Liver (tissue), 3 donors: ENCODE measurements at regions not wholly inside any gene's neighbourhood (a gene's known extent, or its start where the extent isn't known, plus 50 kb on each side); places are given as distances from the start of the nearest gene placed in this dataset.

Experiments used
- FOXA1 ChIP-seq: IDR thresholded peaks from 2 replicates; pipeline ENCODE4 v1.6.1; 2016; ENCODE audit warnings: antibody characterized with exemption
- RXRA ChIP-seq, 2 donors: IDR thresholded peaks; 2 replicates each; pipeline ENCODE4 v1.6.1; 2017 to 2018; ENCODE audit warnings: antibody characterized with exemption in 2 of 2, mild to moderate bottlenecking in 1 of 2
- TAF1 ChIP-seq: conservative IDR thresholded peaks from 2 replicates; pipeline ENCODE4 v1.6.1; 2016; ENCODE audit warnings: antibody characterized with exemption, mild to moderate bottlenecking
- YY1 ChIP-seq: IDR thresholded peaks from 2 replicates; pipeline ENCODE4 v1.6.1; 2016; ENCODE audit warnings: antibody characterized with exemption, mild to moderate bottlenecking
- TF ChIP-seq, protein P1 (sequence below): IDR thresholded peaks from 2 replicates; pipeline ENCODE4 v1.6.1; 2016; ENCODE audit warnings: antibody characterized with exemption
- TF ChIP-seq, protein P2 (sequence below): fragments of 150-350 bp; IDR thresholded peaks from 2 replicates; pipeline ENCODE4 v1.5.1; 2017; ENCODE audit warnings: improper control_type of control experiment, low read depth, low read length; ENCODE audit not compliant: missing input control
- TF ChIP-seq, protein P3 (sequence below): IDR thresholded peaks from 2 replicates; pipeline ENCODE4 v1.6.1; 2016; ENCODE audit warnings: antibody characterized with exemption, mild to moderate bottlenecking
- TF ChIP-seq, protein P4 (sequence below): IDR thresholded peaks from 2 replicates; pipeline ENCODE4 v1.6.1; 2016; ENCODE audit warnings: antibody characterized with exemption
- donor health status: healthy.
- donor health status: healthy.

DNA sequence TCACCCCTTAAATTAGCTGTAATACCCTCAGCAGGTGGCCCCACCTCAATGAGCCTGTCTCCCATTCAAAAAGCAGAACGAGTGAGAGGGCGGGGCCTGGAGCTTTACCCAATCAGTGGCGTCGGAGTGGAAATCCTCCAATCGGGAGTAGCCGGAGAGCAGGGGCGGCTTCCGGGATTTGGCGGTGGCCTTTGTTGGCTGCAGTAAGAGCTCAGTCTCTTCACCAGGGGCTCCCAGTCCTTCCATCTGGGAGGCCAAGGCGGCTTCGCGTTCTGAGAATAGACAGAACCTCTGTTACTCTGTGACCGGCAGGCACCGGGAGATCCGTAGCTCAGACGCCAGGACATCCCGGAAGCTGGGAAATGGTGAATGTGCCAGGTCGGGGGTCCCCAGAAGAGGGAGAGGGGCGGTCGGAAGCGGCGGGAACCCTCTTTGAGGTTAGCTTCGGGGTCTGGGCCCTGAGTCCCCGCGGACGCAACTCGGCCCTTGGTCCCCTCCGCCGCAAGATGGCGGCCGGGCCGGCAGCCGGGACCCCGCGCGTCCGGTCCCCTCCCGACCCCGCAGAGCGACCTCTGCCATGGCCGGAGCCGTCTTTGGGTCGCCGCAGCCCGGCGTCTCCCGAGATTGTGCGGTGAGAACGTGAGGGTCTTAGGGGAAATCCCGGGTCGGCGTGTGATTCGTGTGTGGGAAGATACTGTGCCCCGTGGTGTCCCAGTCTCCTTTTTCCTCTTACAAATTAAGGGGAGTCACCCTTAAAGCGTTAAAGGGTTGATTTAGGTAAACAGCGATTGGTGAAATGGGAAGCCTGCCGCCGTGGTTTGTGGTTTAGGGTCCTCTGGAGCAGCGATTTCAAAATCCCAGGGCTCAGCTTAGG is 160.3 kb upstream of the ZNF267 start:
- TF ChIP-seq, protein P1, sequence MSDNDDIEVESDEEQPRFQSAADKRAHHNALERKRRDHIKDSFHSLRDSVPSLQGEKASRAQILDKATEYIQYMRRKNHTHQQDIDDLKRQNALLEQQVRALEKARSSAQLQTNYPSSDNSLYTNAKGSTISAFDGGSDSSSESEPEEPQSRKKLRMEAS: no peak
- TF ChIP-seq, protein P2, sequence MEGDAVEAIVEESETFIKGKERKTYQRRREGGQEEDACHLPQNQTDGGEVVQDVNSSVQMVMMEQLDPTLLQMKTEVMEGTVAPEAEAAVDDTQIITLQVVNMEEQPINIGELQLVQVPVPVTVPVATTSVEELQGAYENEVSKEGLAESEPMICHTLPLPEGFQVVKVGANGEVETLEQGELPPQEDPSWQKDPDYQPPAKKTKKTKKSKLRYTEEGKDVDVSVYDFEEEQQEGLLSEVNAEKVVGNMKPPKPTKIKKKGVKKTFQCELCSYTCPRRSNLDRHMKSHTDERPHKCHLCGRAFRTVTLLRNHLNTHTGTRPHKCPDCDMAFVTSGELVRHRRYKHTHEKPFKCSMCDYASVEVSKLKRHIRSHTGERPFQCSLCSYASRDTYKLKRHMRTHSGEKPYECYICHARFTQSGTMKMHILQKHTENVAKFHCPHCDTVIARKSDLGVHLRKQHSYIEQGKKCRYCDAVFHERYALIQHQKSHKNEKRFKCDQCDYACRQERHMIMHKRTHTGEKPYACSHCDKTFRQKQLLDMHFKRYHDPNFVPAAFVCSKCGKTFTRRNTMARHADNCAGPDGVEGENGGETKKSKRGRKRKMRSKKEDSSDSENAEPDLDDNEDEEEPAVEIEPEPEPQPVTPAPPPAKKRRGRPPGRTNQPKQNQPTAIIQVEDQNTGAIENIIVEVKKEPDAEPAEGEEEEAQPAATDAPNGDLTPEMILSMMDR: no peak
- TF ChIP-seq YY1: peak; percentile 88
- peak; percentile 88 for TF ChIP-seq TAF1
- TF ChIP-seq, protein P3, sequence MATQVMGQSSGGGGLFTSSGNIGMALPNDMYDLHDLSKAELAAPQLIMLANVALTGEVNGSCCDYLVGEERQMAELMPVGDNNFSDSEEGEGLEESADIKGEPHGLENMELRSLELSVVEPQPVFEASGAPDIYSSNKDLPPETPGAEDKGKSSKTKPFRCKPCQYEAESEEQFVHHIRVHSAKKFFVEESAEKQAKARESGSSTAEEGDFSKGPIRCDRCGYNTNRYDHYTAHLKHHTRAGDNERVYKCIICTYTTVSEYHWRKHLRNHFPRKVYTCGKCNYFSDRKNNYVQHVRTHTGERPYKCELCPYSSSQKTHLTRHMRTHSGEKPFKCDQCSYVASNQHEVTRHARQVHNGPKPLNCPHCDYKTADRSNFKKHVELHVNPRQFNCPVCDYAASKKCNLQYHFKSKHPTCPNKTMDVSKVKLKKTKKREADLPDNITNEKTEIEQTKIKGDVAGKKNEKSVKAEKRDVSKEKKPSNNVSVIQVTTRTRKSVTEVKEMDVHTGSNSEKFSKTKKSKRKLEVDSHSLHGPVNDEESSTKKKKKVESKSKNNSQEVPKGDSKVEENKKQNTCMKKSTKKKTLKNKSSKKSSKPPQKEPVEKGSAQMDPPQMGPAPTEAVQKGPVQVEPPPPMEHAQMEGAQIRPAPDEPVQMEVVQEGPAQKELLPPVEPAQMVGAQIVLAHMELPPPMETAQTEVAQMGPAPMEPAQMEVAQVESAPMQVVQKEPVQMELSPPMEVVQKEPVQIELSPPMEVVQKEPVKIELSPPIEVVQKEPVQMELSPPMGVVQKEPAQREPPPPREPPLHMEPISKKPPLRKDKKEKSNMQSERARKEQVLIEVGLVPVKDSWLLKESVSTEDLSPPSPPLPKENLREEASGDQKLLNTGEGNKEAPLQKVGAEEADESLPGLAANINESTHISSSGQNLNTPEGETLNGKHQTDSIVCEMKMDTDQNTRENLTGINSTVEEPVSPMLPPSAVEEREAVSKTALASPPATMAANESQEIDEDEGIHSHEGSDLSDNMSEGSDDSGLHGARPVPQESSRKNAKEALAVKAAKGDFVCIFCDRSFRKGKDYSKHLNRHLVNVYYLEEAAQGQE: no peak
- TF ChIP-seq FOXA1: no peak
- TF ChIP-seq RXRA (IDR thresholded peaks at IDR 0.05): no peak
- TF ChIP-seq, protein P4, sequence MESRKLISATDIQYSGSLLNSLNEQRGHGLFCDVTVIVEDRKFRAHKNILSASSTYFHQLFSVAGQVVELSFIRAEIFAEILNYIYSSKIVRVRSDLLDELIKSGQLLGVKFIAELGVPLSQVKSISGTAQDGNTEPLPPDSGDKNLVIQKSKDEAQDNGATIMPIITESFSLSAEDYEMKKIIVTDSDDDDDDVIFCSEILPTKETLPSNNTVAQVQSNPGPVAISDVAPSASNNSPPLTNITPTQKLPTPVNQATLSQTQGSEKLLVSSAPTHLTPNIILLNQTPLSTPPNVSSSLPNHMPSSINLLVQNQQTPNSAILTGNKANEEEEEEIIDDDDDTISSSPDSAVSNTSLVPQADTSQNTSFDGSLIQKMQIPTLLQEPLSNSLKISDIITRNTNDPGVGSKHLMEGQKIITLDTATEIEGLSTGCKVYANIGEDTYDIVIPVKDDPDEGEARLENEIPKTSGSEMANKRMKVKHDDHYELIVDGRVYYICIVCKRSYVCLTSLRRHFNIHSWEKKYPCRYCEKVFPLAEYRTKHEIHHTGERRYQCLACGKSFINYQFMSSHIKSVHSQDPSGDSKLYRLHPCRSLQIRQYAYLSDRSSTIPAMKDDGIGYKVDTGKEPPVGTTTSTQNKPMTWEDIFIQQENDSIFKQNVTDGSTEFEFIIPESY: no peak
